ENCODE measurements at regions not wholly inside any gene's neighbourhood (a gene's known extent, or its start where the extent isn't known, plus 50 kb on each side); places are given as distances from the start of the nearest gene placed in this dataset.
A peak's percentile ranks its signal among the peaks of the same experiment; 100 is the strongest.
"Not testable (repeated sequence)": the region's sequence is repeated elsewhere in the genome, so short reads cannot be mapped to it uniquely, and the experiment has no call there.

GRCh38 chr7:11221984-11222383 lies 248.3 kb downstream of the PHF14 start:
- no peak for DNase-seq (ENCODE audit: low spot score)

GRCh38 chr7:11224535-11224934 lies 250.9 kb downstream of the PHF14 start:
- DNase-seq (ENCODE audit: low spot score) = no peak

DNA sequence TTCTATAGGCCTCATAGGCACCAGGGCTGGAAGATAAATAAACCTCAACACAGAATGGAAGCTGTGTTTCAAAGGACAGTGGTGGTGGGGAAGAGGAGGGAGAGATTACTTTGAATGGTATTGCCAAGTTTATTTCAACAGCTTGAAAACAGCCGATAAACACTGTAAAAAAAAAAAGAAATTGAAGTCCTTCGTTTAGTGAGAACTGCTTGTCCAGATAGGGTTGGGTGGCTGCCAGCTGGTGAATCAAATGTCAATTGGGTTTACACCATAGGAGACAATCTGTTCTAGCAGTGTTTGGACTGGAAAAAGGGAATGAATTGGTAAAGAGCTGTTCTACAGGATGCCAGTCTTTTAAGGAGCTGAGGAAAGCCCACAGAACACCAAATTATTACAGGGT lies 254.8 kb downstream of the PHF14 start:
- DNase-seq (ENCODE audit: low spot score) = peak; percentile 24

DNA sequence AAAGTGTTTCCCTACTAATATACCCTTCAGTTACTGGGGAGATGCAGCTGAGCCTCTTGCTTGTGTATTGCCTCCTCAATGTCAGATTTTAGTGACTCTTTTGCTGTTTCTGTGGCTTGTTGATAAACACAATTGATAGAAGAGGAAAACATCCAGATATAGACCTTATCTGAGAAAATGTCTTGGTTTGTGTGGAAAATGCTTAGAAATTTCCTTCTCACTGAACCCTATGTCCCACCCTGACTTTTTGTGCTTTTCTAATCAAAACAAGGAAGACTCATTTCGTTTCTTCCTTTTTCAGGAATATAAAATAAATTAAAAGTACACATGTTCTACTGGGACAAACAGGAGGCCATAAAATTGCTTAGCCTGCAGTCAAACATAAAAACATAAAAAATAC lies 257.5 kb downstream of the PHF14 start:
- DNase-seq (ENCODE audit: low spot score) = no peak

- DNase-seq (ENCODE audit: low spot score) = no peak
Measured at GRCh38 chr7:11232462-11232861, 258.8 kb downstream of the PHF14 start.

DNA sequence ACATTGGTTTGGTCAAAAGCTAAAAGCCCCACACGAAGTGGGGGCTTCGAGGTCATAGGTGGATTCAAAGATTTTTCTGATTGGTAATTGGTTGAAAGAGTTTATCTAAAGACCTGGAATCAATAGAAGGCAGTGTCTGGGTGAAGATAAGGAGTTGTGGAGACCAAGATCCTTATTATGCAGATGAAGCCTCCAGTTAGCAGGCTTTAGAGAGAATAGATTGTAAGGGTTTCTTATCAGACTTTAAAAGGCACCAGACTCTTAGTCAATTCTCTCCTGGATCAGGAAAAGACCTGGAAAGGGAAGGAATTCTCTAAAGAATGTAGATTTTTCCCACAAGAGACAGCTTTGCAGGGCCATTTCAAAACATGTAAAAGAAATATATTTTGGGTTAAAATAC lies 260.2 kb downstream of the PHF14 start:
- no peak for DNase-seq (ENCODE audit: low spot score)

GRCh38 chr7:11235491-11235890 lies 261.8 kb downstream of the PHF14 start:
- no peak for DNase-seq (ENCODE audit: low spot score)

DNA sequence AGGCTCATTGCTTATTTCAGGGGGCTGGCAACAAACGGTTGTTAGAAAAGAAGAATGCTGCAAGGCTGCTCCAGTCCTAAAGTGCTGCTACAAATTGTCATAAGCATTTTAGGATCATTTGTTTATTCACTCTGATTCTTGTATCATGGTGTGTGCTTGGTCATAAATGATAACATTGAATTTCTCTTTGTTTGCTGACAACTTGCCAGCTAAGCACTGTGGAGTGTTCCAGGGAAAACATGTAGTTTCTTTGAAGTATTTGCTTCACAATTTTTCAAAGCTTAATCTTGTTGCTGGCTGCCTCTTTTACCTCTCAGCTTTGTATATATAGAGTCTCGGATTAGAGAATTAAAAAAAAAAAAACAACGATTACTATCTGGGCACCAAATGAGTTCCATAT lies 263.0 kb downstream of the PHF14 start:
- no peak for DNase-seq (ENCODE audit: low spot score)

GRCh38 chr7:11237742-11238141 lies 264.1 kb downstream of the PHF14 start:
- DNase-seq (ENCODE audit: low spot score) = no peak

- DNase-seq (ENCODE audit: low spot score) = no peak
Measured at GRCh38 chr7:11239316-11239715, 265.6 kb downstream of the PHF14 start.

- DNase-seq (ENCODE audit: low spot score) = no peak
Measured at GRCh38 chr7:11243739-11244138, 270.1 kb downstream of the PHF14 start.

GRCh38 chr7:11244149-11244548 lies 270.5 kb downstream of the PHF14 start:
- no peak for DNase-seq (ENCODE audit: low spot score)

- DNase-seq (ENCODE audit: low spot score) = no peak
Measured at GRCh38 chr7:11247545-11247944, 273.9 kb downstream of the PHF14 start.

GRCh38 chr7:11251436-11251835 lies 277.8 kb downstream of the PHF14 start:
- no peak for DNase-seq (ENCODE audit: low spot score)

GRCh38 chr7:11252011-11252607 lies 278.4 kb downstream of the PHF14 start:
- DNase-seq (ENCODE audit: low spot score) = no peak

- no peak for DNase-seq (ENCODE audit: low spot score)
Measured at GRCh38 chr7:11252705-11253272, 279.1 kb downstream of the PHF14 start.

DNA sequence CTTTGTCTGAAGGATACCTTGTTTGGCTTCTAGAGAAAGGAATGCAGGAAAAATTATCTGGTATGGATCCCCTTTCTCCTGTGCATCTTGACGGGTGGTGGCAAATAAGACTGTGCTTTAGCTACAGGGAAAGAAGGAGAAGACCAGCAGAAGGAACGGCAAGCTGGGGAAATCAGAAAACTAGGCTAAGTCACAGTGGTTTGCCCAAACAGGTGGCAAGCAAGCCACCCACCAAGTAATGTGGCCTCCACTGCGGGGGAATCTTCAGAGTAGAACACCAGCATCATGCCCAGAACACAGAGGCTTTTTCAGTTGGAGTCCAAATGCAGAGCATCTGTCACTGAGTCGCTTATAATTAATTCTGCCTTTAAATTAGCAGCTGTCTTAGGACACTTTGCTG lies 282.8 kb downstream of the PHF14 start:
- DNase-seq (ENCODE audit: low spot score) = peak; percentile 53

DNA sequence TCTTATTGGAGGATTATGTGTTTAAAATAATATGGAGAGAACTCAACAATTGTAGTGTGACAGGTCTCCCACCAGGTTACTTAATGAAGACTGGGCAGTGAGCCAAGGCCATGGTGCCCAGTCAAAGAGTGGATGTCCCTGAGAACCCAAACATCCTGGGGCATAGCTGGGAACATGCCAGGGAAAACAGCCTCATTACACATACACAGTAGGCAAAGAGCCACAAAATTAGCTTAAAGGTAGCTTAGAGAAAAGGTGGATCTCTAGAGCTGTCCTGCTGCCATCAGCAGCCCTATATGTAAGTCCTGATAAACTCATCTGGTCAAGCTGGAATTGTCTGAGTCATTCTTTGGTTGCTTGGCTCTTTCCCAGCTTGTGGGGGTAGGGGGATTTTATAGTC lies 287.8 kb downstream of the PHF14 start:
- no peak for DNase-seq (ENCODE audit: low spot score)

GRCh38 chr7:11266101-11266500 lies 292.4 kb downstream of the PHF14 start:
- DNase-seq (ENCODE audit: low spot score) = no peak

- DNase-seq (ENCODE audit: low spot score) = no peak
Measured at GRCh38 chr7:11272352-11272751, 298.7 kb downstream of the PHF14 start.

- DNase-seq (ENCODE audit: low spot score) = no peak
Measured at GRCh38 chr7:11274074-11274473, 300.4 kb downstream of the PHF14 start.

DNA sequence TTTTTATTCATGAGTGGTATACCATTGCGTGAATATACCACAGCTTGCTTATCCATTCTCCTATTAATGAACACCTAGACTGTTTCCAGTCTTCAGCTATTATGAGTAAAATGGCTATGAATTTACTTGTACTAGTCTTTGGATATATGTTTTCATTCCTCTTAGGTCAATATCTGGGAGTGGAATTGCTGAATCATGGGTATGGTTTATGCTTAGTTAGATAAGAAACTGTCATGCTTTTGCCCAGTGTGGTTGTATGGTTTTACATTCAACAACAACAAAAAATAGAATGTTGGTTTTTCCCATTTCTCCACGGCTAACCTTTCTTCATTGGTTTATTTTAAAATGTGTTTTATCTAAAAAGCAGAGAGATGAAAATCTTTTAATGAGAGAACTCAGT lies 308.3 kb downstream of the PHF14 start:
- no peak for DNase-seq (ENCODE audit: low spot score)

DNA sequence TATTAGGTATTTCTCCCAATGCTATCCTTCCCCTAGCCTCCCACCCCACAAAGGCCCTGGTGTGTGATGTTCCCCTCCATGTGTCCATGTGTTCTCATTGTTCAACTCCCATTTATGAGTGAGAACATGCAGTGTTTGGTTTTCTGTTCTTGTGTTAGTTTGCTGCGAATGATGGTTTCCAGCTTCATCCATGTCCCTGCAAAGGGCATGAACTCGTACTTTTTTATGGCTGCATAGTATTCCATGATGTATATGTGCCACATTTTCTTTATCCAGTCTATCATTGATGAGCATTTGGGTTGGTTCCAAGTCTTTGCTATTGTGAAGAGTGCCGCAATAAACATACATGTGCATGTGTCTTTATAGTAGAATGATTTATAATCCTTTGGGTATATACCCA lies 309.9 kb downstream of the PHF14 start:
- DNase-seq (ENCODE audit: low spot score) = not testable (repeated sequence)

DNA sequence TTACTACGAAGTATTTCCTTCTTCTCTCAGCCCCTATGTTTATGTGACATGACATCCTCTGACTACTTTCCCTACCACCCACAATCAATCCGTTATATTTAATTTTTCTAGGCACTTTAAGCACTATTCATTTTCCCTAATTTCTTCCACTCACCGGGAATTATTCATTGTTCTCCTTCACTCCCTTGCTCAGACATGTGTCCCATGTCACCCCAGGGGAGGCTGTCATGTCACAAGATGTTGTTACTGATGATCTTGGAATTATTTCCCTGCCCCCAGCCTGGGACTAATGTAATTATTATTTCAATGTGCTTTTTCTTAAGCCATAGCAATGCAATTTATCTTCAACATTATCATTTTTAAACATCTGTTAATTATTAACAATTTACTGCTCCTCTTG lies 317.2 kb downstream of the PHF14 start:
- no peak for DNase-seq (ENCODE audit: low spot score)

Measured in Ammon's horn (tissue), 1 donor.